ENCODE measurements at regions not wholly inside any gene's neighbourhood (a gene's known extent, or its start where the extent isn't known, plus 50 kb on each side); places are given as distances from the start of the nearest gene placed in this dataset.

DNA sequence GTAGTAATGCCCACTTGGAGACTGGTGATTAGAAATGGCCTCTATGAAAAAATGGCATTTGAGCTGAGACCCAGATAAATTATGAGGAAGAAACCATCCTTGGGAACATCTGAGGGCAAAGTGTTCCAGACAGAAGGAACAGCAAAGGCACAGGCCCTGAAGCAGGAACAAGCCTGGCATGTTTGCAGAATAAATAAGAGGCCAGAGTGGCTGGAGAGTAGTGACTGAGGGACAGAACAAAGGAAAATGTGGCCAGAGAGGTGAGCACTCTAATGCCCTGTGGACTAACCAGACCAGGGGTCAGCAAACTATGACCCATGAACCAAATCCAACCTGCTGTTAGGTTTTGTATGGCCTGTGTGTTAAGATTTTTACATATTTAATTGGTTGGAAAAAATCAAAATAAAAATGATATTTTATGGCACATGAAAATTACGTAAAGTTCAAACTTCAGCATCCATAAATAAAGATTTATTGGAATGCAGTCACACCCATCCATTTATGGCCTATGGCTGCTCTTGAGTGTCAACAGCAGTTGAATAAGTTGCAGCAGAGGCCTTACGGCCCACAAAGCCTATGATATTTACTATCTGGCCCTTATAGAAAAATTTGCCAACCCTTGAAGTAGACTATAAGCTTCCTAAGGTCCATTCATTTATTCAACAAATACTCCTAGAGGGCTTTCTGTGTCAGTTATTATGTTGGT, 210.0 kb upstream of the TOX3 start:
- TF ChIP-seq, protein P1, sequence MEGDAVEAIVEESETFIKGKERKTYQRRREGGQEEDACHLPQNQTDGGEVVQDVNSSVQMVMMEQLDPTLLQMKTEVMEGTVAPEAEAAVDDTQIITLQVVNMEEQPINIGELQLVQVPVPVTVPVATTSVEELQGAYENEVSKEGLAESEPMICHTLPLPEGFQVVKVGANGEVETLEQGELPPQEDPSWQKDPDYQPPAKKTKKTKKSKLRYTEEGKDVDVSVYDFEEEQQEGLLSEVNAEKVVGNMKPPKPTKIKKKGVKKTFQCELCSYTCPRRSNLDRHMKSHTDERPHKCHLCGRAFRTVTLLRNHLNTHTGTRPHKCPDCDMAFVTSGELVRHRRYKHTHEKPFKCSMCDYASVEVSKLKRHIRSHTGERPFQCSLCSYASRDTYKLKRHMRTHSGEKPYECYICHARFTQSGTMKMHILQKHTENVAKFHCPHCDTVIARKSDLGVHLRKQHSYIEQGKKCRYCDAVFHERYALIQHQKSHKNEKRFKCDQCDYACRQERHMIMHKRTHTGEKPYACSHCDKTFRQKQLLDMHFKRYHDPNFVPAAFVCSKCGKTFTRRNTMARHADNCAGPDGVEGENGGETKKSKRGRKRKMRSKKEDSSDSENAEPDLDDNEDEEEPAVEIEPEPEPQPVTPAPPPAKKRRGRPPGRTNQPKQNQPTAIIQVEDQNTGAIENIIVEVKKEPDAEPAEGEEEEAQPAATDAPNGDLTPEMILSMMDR (IDR thresholded peaks at IDR 0.05), result no peak
- TF ChIP-seq POLR2A (IDR thresholded peaks at IDR 0.05), result no peak
